HG03280 (cell line): ENCODE measurements at regions not wholly inside any gene's neighbourhood (a gene's known extent, or its start where the extent isn't known, plus 50 kb on each side); places are given as distances from the start of the nearest gene placed in this dataset.

Source experiments
- ATAC-seq: cut with Tn5 transposase; IDR thresholded peaks from one replicate; pipeline ENCODE4 v1.9.1; 2021; ENCODE audit warnings: mild to moderate bottlenecking, moderate library complexity; ENCODE audit not compliant: unreplicated experiment

GRCh38 chr21:41037936-41038335 is 130.0 kb upstream of the BACE2 start:
- no peak for ATAC-seq

DNA sequence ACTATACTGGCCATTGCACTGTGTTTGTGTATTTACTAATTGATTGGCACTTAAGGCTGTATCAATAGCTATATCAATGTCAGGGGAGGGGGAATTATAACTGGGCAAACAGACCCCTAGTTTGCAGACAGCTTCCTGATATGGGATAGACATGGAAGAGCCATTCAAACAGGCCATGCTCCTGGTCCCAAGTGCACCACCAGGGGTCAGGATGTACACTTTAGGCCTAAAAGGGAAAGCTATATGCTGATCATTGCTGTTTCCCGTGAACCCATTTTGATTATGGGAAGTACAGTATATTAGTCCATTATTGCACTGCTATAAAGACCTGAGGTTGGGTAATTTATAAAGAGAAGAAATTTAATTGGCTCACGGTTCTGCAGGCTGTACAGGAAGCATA is 124.9 kb upstream of the BACE2 start:
- ATAC-seq = no peak

- no peak for ATAC-seq
These were observed 122.3 kb upstream of the BACE2 start for GRCh38 chr21:41045534-41046268.

GRCh38 chr21:41048145-41048544 is 119.8 kb upstream of the BACE2 start:
- ATAC-seq = no peak

DNA sequence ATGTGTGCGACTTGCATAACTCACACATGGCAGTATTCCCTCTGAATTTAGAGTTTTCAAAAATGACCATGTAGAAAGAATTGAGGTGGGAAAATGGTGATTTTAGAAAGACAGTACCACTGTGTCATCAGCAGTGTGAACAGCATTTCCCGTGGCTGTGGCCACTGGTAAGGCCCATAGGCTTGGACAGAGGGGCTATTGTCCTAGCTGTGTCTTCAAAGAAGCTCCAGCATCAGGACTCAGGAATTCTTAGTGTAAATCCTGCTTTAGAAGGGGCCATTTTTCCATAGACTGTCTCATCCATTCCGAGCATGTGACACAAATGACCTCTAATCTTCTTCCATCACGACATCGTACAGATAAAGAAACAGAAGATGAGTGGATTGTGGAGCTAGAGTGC is 119.3 kb upstream of the BACE2 start:
- ATAC-seq = no peak

DNA sequence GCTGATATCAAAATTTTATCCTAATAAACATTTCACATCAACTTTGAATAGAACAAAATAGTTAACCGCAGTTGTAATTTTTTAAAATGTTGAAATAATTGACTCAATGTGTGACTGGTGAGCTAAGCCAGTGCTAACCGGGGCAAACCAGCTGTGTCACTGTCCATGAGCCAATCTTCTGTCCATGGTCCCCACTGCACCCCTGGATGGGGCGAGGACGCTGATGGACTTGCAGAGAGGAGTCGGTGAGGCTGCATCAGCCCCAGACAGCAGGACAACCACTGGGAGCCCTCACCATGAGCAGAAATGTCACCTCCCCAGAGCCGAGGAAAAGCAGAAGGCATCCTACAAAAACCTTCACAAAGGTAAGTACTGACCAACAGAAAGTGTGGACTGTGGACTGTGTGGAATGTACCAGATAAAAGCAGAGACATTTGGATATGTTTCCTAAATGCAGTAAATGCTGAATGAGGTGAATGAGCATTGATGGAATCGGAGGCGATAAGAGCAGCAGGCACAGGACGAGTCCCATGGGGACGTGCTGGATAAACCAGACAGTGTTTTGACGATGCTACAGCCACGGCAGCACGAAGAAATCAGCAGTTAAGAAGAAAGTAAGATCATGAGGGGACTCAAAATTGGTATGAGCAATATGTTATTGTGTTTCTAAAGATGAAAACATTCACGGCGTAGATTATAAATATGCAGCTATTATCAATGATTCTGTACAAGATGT is 115.0 kb upstream of the BACE2 start:
- no peak for ATAC-seq

- ATAC-seq = no peak
These were observed 113.9 kb upstream of the BACE2 start for GRCh38 chr21:41054018-41054578.

GRCh38 chr21:41055266-41055665 is 112.7 kb upstream of the BACE2 start:
- ATAC-seq = no peak

- no peak for ATAC-seq
These were observed 108.1 kb upstream of the BACE2 start for GRCh38 chr21:41059871-41060270.

DNA sequence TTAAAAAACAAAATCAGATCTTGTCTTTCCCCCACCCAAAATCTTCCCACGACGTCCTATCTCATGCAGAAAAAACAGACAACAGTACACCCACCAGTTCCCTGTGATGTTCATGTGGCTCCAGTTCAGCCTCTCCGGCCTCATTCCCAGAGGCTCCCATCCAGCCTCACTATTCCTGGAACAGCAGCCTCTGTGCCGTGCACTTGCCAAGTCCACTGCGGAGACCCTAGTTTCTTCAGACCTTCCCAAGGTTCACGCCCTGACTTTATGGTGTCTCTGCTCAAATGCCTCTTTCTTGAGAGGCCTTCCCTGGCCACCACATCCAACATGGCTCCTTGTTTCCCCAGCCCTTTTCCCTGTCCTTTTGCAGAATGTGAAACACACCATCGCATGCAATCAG is 106.3 kb upstream of the BACE2 start:
- no peak for ATAC-seq

DNA sequence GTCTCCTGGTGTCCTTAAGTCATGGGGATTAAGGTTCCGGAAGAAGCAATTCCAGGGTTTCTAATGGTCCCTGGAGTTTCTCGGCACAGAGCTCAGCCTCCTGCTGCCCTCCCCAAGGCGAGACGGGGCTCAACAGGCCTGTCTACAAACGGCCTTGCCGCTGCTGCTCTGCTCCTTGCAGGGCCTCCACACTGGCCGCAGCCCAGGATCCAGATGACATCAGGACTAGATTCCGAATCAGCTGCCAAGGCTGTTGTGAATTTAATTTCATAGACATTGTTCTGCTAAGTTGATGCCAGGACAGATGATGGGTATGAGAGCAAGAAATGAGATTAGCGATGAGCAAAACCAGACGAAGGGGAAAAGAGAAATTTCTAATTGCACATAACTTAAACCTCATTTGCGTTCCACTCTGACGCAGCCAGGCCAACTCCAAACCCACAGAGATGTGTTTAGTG is 103.6 kb upstream of the BACE2 start:
- no peak for ATAC-seq

DNA sequence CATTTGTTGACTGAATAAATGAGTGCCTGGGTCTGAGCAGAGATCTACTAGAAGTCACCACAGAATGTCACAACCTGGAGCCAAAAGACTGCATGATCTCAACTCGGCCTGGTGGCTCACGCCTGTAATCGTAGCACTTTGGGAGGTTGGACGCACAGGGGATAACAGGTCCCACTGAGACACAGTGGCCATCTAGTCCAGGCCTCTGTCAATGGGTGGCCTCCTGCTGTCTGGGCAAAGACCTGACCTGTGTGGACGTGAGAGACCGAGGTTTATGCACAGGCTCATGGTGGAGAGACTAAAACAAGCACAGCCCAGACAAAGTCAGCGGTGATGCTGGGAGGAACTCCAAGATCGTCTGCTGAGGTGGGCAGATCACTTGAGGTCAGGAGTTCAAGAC is 103.0 kb upstream of the BACE2 start:
- no peak for ATAC-seq

DNA sequence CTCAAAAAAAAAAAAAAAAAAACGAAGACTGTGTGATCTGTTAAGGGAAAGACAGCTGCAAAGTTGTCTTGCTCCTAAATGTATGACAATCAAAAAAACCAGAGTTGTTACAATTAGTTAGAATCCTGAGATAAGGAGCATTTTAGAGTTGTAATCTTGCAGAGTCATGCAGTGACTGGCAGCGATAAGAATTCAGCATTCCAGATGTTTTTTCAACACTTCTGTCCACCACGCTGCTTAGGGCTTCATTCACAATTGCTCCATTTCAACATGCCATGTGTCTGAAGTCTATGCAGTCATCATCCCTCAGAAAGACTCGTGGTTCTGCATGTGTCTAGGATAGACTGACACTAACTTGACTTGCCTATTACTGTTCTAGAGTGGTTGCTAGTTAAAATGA is 102.4 kb upstream of the BACE2 start:
- no peak for ATAC-seq

DNA sequence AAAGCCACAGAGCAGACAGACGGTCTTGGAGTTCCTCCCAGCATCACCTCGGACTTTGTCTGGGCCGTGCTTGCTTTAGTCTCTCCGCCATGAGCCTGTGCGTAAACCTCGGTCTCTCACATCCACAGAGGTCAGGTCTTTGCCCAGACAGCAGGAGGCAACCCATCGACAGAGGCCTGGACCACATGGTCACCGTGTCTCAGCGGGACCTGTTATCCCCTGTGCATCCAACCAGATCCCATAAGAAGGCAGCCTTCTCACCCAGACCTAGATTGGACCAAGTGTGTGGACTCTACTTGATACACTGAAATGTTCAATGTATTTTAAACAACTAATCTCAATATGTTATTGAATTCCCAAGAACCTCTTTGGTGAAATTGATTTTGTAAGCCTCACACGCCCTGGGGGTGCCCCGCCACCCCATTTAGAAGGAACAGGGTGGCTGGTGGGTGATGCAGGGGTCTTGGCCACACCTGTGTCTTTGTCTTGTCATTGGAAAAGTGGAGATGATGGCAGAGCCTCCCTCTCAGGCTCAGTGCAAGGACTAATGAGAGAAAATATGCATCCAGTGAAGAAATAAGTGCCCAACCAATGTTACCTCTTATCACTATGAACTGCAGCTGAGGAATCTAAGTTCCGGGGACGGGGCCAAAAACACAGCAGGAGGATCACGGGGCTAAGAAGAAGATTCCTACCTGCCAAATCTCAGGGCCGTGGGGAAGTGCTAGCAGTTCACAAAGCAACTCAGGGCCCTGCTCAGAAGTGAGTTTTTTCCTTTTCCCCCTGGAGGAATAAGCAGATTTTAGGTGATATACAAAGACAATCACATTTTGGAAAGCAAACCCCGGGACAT is 101.6 kb upstream of the BACE2 start:
- ATAC-seq = no peak

DNA sequence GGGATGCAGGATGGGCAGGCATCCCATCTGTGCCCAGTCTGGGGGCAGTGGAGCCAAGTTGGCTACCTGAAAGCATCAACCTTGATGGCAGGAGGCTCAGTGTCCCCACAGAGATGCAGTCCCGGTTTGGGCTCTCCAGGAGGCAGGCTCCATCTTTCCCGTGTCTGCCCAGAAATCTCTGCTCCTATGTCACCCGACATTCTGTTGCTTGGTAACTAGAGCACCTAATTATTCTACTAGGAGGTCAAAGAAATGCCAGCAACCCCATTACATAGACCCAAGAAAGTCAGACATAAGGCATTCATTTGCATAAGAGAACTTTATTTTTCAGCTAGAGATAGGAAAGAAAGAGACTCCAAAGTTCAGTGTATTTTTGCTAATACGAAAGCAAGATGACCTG is 100.3 kb upstream of the BACE2 start:
- no peak for ATAC-seq

- ATAC-seq = no peak
These were observed 99.5 kb upstream of the BACE2 start for GRCh38 chr21:41068496-41068895.

DNA sequence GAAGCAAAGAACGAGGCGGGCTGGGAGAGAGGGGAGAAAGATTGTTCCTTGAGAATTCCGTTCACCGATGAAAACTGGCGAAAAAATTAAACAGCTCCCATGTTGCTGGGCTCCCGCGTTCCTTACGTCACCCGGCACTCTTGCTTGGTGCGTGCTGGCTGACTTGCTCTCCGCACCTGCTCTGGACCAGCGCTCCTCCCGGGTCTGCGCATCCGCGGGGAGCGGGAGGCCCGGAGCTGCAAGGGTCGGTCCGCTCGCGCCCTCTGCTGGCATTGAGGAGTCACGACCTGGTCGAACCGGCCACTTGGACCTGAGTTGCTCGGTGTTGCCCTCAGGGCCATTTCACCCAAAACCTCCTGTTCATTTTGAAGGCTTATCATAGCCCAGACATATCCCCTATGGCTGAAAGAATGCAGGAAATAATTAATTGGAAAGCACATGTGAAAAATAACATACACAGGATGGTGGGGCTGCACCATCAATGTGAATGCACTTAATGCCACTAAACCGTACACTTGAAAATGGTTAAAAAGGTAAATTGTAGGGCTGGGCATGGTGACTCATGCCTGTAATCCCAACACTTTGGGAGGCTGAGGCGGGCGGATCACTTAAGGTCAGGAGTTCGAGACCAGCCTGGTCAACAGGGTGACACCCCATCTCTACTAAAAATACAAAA is 98.9 kb upstream of the BACE2 start:
- ATAC-seq = peak; percentile 63

DNA sequence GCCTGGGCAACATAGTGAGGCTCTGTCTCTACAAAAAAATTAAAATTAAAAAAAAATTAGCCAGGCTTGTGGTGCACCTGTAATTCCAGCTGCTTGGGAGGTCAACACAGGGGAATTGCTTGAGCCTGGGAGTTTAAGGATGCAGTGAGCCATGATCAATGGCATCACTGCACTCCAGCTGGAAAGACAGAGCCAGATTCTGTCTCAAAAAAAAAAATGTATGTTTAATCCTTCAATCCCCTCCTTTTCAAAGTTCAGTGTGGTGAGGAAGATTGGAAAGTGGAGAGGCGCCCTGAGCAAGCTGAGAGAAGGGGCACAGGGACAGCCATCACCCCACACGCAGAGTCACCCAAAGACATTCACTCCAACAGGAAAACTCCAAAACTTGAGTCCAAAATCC is 97.7 kb upstream of the BACE2 start:
- ATAC-seq = no peak

- ATAC-seq = no peak
These were observed 96.4 kb upstream of the BACE2 start for GRCh38 chr21:41071258-41072171.

DNA sequence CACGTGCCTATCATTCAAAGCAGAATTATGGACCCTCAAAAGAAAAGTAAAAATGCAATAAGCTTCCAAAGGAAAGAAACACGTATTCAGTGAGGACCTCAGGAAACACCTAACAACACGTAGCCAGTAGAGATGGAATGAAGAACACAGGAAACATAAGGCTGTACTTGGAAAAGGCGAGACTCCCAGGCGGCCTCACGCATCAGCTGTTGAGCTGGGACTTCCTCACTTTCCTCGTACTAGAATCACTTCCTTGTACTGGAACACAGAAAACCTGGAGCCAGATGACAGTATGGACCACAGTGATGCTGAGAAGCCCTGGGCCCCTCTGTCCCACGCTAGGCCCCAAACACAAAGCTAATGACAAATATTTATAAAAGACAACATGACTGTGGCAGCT is 94.4 kb upstream of the BACE2 start:
- ATAC-seq = no peak
